ENCODE measurements at regions not wholly inside any gene's neighbourhood (a gene's known extent, or its start where the extent isn't known, plus 50 kb on each side); places are given as distances from the start of the nearest gene placed in this dataset.

DNA sequence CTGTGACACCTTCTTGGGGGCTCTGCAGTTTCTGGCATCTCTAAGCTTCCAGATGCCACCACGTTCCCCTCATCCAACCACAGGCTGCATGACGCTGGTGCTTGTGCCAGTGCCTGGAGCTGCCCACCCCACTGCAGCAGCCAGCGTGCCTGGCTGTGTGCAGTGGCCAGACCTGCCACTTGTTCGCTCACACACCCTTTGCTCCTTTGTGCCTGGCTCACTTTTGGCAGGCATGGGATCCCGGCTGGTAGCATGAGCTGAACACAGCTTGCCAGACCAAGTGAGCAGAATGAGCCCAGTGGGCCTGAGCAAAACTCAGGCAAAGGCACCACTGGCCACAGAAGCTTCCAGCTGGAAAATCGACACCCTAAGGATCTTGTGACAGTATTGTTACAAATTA, 562.9 kb upstream of the ACO1 start:
- Histone ChIP-seq H3K4me1 (ENCODE audit: control insufficient read depth, insufficient read depth, low read length) (no peaks in the 10 kb centered on the region), H3K9ac (ENCODE audit: extremely low read depth, low read length, poor library complexity, severe bottlenecking) (no peak overlapping the region), H3K9me3 (ENCODE audit: control insufficient read depth, low read length) (peaks cover 6% of the 10 kb centered on the region), H3K4me3 (ENCODE audit: low read length) (no peak overlapping the region), H3K27me3 (ENCODE audit: control insufficient read depth, insufficient read depth, low read length, poor library complexity, severe bottlenecking) (no peaks in the 10 kb centered on the region), H3K36me3 (ENCODE audit: control insufficient read depth, insufficient read depth, low read length) (no peaks in the 10 kb centered on the region), H3K27ac (ENCODE audit: low read depth, low read length) (no peak overlapping the region)
- Mint-ChIP-seq H3K9me3 (no peaks in the 10 kb centered on the region), H3K4me1 (no peaks in the 10 kb centered on the region), H3K27ac (no peak overlapping the region), H3K4me3 (no peak overlapping the region), H3K27me3 (ENCODE audit: insufficient read depth) (no peaks in the 10 kb centered on the region), H3K36me3 (ENCODE audit: low read depth) (no peaks in the 10 kb centered on the region)
- TF ChIP-seq, protein P1, sequence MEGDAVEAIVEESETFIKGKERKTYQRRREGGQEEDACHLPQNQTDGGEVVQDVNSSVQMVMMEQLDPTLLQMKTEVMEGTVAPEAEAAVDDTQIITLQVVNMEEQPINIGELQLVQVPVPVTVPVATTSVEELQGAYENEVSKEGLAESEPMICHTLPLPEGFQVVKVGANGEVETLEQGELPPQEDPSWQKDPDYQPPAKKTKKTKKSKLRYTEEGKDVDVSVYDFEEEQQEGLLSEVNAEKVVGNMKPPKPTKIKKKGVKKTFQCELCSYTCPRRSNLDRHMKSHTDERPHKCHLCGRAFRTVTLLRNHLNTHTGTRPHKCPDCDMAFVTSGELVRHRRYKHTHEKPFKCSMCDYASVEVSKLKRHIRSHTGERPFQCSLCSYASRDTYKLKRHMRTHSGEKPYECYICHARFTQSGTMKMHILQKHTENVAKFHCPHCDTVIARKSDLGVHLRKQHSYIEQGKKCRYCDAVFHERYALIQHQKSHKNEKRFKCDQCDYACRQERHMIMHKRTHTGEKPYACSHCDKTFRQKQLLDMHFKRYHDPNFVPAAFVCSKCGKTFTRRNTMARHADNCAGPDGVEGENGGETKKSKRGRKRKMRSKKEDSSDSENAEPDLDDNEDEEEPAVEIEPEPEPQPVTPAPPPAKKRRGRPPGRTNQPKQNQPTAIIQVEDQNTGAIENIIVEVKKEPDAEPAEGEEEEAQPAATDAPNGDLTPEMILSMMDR (conservative IDR thresholded peaks at IDR 0.05), result no peak
- DNase-seq, result no peak
- WGBS, 2 experiments (ENCODE audit: insufficient coverage in 1 of 2, insufficient read length in 1 of 2), result 71 to 84% methylated on average over 5 to 6 of the region's 6 CpGs

DNA sequence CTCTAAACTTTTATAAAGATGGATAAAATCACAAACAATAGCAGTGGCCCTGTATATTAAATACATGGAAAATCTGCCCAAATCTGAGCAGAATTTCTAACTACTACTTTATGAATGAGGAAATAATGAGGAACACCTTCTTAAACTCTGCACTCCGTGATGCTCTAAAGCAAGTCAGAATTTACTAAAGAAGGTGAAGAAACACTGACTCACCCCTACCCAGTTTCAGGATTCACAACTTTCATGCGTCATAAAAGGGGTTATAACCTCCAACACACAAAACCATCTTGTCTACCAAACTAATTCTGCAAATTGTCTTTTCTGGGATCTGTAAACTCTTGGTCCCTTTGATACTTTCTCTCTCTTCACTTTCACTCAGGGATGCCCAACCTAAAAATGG, 561.1 kb upstream of the ACO1 start:
- Histone ChIP-seq H3K9ac (ENCODE audit: extremely low read depth, low read length, poor library complexity, severe bottlenecking) (no peak overlapping the region), H3K4me3 (ENCODE audit: low read length) (no peak overlapping the region), H3K27me3 (ENCODE audit: control insufficient read depth, insufficient read depth, low read length, poor library complexity, severe bottlenecking) (no peaks in the 10 kb centered on the region), H3K36me3 (ENCODE audit: control insufficient read depth, insufficient read depth, low read length) (no peaks in the 10 kb centered on the region), H3K27ac (ENCODE audit: low read depth, low read length) (no peak overlapping the region), H3K4me1 (ENCODE audit: control insufficient read depth, insufficient read depth, low read length) (no peaks in the 10 kb centered on the region), H3K9me3 (ENCODE audit: control insufficient read depth, low read length) (peaks cover 6% of the 10 kb centered on the region)
- H3K9me3 Mint-ChIP-seq, result no peaks in the 10 kb centered on the region
- H3K27ac Mint-ChIP-seq, result no peak overlapping the region
- H3K4me3 Mint-ChIP-seq, result no peak overlapping the region
- no peak for DNase-seq
- TF ChIP-seq, protein P1 (conservative IDR thresholded peaks at IDR 0.05), result no peak
- H3K27me3 Mint-ChIP-seq (ENCODE audit: insufficient read depth), result no peaks in the 10 kb centered on the region
- 75 to 80% methylated on average over 2 of the region's 2 CpGs for WGBS, 2 experiments (ENCODE audit: insufficient coverage in 1 of 2, insufficient read length in 1 of 2)
- no peaks in the 10 kb centered on the region for H3K36me3 Mint-ChIP-seq (ENCODE audit: low read depth)
- no peaks in the 10 kb centered on the region for H3K4me1 Mint-ChIP-seq

- Histone ChIP-seq H3K4me1 (ENCODE audit: control insufficient read depth, insufficient read depth, low read length) (no peaks in the 10 kb centered on the region), H3K4me3 (ENCODE audit: low read length) (no peak overlapping the region), H3K27me3 (ENCODE audit: control insufficient read depth, insufficient read depth, low read length, poor library complexity, severe bottlenecking) (no peaks in the 10 kb centered on the region), H3K36me3 (ENCODE audit: control insufficient read depth, insufficient read depth, low read length) (no peaks in the 10 kb centered on the region), H3K9me3 (ENCODE audit: control insufficient read depth, low read length) (peaks cover 6% of the 10 kb centered on the region), H3K27ac (ENCODE audit: low read depth, low read length) (no peak overlapping the region), H3K9ac (ENCODE audit: extremely low read depth, low read length, poor library complexity, severe bottlenecking) (no peak overlapping the region)
- Mint-ChIP-seq H3K36me3 (ENCODE audit: low read depth) (no peaks in the 10 kb centered on the region), H3K4me1 (no peaks in the 10 kb centered on the region), H3K27ac (no peak overlapping the region), H3K9me3 (no peaks in the 10 kb centered on the region), H3K27me3 (ENCODE audit: insufficient read depth) (no peaks in the 10 kb centered on the region), H3K4me3 (no peak overlapping the region)
- 91 to 100% methylated on average over 2 of the region's 2 CpGs for WGBS, 2 experiments (ENCODE audit: insufficient coverage in 1 of 2, insufficient read length in 1 of 2)
- TF ChIP-seq, protein P1 (conservative IDR thresholded peaks at IDR 0.05), result no peak
- no peak for DNase-seq
These were observed 559.6 kb upstream of the ACO1 start for GRCh38 chr9:31824860-31825259.
